Stimulated activated CD4-positive, alpha-beta T cell treated with anti-CD3 and anti-CD28 coated beads, Interleukin-15, amount 100 ng/mL, for 1 hour (primary cell): ENCODE measurements at regions not wholly inside any gene's neighbourhood (a gene's known extent, or its start where the extent isn't known, plus 50 kb on each side); places are given as distances from the start of the nearest gene placed in this dataset.

ENCODE experiments used
- DNase-seq, 2 donors: peaks; one replicate each; pipeline ENCODE4 v3.0.0-alpha.2; 2020; ENCODE audit warnings: low read depth in 1 of 2, low spot score in 1 of 2

DNA sequence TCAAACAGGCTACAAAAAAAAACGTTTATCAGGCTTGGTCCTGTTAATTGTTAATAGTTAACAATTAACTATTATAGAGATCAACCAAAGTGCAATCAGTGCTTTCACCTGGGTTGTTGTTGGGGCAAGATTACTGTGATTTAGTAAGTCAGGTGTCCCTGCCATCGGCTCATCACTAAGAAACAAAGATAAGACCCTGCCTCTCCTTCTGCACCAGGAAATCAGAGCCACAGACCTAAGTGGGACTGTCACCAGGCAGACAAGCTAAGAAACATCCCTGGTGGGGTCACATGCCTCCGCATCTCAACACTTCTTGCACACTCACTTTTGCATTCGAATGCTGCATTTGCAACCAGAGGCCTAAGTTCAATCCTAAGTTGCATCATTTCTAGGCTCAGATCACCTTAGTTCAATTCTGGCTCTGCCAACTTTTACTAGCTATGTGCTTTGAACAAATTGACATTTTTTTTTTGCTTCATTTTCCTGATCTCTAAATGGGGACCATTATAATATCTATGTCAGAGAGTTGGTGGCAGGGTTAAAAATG, 298.9 kb upstream of the B3GAT1 start:
- DNase-seq, result no peak

DNA sequence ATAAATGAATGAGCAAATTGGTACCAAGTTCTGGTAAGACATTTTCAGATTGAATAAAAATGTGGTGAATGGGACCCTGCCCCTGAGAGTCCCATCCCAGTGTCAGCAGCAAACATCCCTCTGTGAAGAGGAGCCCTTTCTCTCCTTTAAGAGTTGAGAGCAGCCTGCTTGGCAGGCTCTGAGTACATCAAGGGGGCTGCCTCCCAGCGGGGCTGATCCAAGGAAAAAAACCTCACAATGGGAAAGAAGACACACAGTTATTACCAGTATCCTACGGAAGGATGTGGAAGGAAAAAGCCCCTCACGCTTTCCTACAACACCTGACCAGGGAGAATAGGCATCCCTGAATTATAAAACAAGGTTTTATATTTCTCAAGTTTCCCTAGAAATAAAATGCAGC, 293.8 kb upstream of the B3GAT1 start:
- no peak for DNase-seq

DNA sequence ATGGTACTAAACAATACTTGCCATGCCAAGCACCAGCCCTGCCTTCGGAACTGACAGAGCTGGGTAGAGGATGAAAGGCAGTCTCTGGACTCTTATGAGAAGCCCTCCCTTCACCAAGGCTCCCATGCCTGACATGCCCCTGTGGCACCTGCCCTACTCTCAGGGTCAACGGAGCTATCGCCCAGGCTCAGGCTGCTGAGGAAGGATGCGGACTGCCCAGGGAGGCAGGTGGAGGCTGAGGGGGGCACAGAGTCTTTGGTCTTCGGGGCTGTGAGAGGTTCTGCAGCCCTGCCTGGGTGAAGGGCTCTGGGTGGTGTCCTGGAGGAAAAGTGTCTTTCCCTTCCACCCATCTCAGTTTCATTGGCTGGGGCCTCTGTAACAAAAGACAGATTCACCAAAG, 290.8 kb upstream of the B3GAT1 start:
- DNase-seq, result no peak

DNA sequence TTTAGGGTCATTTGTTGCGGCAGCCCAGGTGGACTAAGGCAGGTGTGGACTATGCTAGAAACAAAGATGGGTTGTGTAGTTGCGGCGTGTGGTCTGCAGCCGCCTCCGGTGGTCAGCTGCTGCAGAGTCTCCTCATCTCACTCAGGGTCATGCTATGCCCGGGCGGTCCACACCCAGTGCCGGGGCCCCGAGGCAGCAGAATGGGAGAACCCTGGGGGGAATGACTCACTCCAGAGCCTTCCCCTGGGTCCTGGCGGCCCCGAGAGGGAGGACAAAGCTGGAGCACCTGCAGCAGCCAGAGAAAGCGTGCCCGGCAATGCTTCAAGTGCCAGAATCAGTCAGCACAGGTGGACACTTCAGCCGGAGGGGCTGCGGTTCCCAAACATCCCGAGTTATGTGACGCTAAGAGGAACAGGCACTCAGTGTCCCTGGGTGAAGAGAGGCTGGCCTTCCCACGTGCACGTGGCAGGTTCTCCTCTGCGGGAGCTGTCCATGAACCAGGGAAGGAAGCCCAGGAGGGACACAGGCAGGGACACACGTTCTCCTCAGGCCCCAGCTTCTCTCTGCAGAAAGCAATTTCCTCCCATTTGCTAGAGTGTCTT, 289.6 kb upstream of the B3GAT1 start:
- DNase-seq, result no peak

DNA sequence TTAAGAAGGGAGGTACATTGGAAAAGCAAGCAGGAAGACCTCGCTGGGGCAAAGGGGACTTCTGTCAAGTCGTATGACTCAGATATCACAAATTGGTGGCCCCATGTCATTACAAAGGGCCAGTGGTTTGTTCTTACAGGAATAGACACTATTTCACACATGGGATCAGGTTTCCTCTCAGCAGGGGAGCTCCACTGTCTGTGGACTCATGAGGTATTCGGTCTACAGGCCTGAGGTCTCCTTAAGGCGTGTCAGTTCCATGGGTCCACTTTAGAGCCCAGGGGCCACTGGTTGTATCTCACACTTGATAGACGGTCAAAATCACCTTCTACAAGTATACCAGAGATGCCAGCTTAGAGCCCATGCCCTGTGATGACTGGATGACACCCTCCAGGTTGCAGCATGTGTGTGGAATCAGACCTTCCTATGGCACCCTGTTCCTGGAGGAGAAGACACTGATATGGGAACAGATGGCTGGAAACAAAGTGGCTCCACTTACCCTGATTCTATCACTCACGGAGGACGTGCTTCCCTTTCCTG, 288.1 kb upstream of the B3GAT1 start:
- DNase-seq, result no peak

DNA sequence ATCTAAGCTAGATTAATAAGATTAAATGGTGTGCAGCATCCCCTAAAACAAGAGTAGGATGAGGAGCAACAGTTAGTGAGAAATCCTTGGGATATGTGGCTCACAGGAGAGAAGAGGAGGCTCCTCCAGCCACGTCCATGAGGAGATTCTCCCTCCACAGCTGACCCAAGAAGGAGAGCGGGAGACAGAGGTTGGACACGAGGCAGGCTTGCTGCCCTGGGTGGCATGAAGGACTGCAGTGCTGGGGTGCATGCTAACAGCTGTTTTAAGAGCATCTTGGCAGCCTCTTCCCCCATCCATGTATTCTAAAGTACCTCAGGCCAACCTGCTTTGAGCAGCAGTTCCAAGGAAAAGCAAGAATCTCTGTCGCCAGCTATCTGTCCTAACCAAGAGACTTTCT, 284.4 kb upstream of the B3GAT1 start:
- no peak for DNase-seq

DNA sequence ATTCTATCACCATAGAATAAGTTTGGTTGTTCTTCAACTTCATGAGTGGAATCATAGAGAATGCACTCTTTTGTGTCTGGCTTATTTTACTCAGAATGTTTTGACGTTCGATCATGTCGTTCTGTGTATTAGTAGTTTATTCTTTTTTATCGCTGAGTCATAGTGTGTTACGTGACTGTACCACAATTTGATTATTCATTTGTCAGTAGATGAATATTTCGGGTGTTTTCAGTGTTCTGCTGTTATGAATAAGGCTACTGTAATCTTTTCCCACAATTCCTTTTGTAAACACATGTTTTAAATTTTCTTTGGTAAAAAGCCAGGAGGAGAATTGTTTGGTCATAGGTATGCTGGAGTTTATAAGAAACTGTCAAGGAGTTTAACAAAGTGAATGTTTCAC, 279.9 kb upstream of the B3GAT1 start:
- DNase-seq, result no peak

DNA sequence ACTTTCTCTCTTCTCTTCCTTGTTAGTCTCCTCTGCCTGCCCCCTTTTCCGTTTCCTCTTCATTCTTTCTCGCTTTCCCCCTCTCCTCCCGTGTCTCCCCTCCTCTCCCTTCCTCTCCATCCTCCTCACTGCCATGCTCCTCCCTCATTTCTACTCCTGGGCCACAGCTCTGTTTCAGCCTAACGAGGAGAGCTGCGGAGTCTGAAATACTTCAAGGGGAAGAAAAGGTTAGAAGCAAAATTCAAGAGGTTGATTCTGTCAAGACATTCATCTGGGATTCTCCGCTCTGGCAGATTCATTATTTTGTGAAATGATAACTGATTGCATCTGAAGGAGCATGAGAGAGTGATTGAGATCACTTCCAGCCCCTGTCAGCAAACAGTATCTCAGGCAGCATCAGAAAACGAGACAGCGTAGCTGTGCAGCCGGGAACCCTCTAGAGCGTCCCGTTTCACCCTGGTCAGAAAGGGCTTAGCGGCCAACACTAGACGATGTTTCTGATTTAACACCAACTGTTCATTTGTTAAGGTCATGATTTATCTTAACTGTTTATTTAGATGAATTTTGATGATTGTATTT, 279.3 kb upstream of the B3GAT1 start:
- DNase-seq, result no peak

DNA sequence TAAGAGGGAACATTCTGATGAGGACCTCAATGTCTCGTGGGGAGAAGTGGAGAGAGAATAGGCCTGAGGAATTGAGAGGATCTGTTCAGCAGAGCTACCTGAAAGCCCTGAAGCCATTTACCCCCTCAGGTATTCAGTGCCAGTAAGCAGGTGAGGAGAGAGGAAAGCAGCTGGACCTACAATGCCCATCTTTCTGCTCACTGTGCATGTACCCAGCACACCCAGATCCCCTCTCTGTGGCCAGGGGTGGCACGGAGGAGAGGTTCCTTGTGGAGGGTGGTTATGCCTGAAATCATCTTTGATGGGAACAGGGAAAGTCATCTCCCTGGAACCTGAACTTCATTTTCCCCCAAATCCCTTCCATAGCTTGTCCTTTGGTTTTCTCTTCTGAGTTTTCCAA, 277.8 kb upstream of the B3GAT1 start:
- no peak for DNase-seq

DNA sequence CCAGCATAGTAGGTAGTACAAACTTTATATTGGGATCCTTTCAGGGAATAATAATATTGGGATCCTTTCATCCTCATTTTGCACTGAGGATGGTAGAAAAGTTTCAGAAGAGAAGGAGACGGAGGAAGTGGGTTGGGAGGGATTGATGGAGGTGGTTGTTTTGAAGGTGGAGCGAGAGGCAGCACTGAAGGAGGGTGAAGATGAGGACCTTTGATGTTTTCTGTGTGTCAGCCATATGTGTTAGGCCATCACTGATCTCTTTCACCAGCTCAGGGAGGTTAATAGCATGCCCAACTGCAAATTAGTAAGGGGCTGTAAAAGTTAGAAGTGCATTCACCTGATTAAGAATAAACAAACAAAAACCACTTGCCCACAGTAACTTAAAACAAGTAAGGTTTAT, 275.5 kb upstream of the B3GAT1 start:
- DNase-seq, result no peak

DNA sequence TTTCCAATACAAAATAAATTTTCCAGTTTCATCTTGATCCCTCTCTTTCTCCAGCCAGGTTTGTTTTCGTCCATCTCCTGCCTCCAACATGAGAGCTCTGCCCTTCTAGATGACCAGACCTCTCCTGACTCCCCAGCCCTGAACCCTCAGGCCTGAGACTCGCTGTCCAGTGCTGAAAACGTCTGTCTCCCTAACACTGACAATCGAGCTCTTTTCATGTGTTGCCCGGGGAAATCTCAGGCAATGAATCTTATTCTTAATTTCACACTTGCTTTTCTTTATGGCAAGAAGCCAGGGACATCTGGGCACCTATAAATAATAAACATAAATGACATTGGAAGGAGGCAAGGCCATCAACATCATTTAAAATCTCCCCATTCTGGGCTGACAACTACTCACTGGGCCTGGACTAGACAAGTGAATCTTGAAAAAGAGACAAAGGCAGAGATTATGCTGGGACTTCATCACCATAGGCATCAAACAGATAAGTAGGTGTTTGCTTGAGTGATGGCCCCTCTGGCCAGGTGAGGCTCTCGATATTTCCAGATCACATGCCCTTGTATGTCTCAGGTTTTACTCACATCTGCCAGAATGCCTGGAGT, 274.5 kb upstream of the B3GAT1 start:
- DNase-seq, result no peak

DNA sequence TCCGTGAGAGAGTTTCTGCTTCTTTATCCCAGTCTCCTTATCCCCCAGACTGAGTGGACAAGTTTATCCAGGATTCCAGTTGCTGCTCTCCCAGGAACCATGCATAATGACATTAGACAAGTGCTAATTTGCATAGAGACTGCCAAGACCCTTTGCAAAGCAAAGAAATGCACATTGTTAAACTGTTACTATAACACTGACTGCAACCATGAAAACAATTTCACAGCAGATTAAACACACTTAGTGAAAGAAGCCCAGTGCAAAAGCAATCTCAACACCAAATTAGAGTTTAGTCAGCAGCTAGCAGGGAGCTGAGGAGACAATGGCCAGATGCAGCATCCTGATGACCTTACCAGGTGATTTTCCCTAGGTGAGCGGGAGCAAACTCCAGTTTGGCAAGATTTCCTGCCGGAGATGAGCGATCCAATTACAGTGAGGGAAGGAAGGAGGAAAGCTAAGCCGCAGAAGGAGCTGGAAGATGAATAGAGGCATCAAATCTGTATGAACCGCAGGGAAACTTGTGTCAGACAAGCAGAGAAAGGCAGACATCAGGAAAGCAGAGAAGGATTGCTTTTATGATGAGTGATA, 273.8 kb upstream of the B3GAT1 start:
- DNase-seq, result no peak

DNA sequence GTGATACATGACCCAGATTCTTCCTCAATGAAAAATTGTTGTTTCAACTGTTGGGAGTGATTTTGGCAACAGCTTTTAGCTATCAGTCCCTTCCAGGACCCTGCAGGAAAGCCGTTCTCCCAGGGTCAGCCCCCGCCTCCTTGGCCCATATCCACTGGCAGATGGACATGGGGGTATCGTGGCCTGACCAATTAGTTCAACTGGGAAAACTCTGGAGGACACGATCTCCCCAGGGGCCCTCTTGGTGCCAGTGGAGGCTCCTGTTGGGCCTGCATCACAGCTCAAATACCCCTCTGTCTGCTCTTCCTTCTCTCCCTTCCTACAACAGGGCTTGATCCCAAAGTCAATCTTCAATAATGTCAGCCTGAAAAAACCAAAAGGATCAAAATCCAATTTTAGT, 272.5 kb upstream of the B3GAT1 start:
- no peak for DNase-seq

DNA sequence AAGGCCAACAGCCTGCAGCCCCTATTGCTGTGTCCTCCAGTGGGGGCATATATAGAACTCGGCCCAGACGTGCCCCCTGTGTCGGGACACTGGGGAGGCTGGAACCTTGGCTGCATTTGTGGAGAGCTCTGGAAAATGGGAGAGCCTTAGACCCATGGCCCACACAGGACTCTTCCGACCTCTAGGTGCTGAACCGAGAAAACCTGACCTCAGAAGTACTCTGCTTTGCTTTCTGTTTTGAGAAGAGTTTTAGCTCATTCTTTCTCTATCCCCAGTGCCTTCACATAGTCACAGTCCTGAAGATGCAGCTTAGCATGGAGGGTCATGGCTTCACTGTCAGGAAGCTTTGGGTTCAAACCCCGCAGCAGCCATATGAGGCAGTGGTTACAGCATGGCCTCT, 271.8 kb upstream of the B3GAT1 start:
- DNase-seq, result no peak

DNA sequence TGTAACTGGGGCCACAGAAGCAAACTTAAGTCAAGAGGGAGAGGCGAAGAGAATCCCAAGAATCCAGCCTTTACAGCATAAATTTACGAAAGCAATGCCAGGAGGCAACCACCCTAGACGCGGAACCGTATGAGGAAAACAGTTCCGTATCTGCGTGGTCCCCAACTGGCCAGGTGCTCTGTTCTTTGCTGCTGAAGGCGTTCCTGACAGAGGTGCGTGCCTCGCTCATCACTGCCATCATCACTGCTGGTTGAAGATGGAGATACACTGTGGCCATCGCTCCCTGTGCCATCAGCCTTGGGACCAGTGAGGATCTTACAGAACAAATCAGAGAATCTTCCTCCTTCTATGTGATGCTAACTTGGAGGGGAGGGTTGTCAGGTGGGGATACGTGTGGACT, 270.5 kb upstream of the B3GAT1 start:
- no peak for DNase-seq

DNA sequence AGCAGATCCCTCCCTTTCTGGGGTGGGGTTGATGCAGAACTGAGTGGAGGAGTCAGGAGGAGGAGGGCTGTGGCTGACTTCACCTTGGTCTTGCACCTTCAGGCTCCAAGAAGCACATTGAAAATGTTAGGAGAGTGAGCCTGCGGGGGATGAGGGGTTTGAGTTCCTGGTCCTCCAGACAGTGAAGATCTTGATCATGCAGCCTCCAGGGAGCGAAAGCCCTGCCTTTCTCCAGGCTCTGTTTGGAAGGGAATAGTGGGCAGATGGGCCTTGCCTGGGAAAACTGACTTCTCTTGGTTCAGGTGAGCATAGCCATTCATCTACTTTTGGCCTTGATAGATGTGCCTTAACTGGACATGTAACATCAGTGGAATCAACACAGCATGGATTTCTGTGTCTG, 267.6 kb upstream of the B3GAT1 start:
- DNase-seq, result no peak

DNA sequence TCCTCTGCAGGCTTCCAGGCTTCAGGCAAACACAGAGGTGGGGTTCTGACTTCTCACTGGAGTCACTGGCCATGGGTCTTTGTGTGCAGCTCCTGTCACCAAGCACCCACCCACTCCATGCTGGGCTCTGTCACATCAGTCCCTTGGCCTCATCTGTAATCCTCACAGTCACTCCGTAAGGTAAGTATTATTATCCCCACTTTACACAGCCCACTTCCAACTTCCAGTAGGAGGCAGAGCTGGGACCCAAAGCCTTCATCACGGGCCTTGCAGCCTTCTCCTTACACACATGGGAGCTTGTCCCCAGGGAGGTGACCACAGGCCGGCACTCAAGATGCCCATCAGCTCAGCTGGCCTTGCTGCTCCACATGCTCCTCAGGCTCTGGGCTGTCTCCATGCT, 266.7 kb upstream of the B3GAT1 start:
- no peak for DNase-seq

DNA sequence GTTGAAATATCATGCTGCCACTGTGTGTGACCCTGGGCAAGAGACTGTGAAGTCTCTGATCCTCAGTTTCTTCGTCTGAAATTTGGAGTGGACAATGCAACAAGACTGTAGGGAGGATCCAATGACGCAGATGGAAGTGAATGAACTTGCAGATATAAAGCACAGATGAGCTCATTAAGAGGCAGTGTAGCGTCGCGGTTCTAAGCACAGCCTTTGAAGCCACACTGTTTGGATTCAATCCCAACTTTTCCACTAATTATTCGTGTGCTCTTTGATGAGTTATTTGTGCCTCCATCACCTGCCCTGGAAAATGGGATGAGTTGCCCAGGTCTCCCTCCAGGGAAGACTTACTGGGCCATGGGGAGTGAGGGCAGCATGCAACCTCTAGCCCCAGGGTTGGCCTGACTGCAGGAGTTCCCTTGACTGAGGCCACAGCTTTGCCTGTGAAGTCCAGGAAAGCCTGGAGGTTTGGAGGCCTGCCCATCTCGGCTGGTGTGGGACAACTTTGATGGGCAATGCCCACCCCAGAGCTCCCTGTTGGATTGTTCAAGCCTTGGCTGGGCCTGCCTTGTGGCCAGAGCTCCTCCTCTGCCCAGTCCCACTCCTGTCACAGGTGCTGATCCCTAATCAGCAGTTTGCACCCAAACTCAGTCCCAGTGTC, 266.0 kb upstream of the B3GAT1 start:
- no peak for DNase-seq

DNA sequence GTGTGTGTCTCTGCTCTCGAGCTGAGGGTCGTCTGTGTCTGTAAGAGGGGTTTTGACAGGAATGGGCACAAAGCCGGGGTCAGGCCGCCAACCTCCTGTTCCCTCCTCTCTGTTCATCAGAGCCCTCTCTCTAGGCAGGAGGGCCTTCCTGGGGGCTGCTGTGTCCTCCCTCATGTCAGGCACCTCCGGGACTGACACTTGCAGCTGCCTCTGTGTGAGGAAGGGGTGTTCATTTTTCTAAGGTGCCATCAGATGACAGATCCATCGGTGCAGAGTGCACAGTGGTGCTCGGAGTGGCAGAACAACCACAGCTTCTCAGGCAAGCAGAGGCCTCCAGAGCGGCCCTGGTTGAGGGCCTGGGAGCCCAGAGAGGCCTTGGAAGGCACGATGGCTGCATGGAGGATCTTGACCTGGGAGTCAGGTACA, 265.4 kb upstream of the B3GAT1 start:
- no peak for DNase-seq

DNA sequence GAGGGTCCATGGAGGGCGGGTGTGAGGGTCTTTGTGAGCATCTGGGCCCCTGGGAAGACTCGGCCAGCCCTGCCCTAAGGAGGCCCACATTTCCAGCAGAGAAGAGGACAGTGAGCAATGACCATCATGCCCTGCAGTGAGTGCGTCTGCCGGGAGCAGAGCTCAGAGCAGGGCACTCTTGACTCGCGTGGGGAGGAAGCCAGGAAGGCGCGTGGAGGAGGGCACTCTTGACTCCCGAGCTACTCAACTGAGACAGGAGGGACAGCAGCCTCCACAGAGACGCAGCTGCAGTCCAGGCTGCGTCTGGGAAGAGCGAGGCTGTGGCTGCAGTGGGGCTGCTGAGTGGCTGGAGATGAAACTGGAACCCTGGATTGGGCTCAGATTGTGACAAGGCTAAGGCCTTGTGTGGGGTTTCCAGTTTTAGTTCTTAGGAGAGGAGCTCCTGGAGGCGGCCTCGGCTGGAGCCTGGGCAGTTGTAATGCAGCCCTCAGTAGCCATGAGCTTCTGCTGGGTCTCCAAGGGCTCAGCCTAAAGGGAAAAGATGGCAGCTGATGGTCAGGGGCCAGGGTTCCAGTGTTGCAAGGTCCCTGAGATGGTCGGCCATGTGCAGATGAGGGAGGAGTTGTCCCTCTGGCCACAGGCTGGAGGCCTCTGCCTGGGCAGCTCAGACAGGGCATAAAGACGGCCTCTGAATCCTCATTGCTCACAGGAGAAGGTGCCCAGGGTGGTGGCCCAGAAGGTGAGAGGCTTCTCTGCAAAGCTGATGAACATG, 264.7 kb upstream of the B3GAT1 start:
- no peak for DNase-seq

DNA sequence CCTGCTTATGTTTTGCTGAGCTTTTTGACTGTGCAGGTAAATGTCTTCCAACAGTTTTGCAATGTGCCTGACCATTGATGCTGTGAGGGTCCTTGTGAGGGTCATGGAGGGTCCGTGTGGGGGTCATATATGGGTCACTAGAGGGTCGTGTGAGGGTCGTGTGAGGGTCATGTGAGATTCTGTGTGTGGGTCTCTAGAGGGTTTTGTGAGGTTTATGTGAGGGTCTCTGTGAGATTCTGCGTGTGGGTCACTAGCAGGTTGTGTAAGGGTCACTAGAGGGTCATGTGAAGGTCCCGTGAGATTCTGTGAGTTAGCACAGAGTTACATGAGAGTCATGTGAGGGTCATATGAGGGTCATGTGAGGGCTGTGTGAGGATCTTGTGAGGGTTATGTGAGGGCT, 263.9 kb upstream of the B3GAT1 start:
- no peak for DNase-seq
